ENCODE measurements at regions not wholly inside any gene's neighbourhood (a gene's known extent, or its start where the extent isn't known, plus 50 kb on each side); places are given as distances from the start of the nearest gene placed in this dataset.

GRCh38 chr9:26172301-26172700 lies 494.1 kb upstream of the TUSC1 start:
- TF ChIP-seq CTCF (IDR thresholded peaks at IDR 0.05) = no peak
- no peak for TF ChIP-seq POLR2A (IDR thresholded peaks at IDR 0.05)
